ENCODE measurements at regions not wholly inside any gene's neighbourhood (a gene's known extent, or its start where the extent isn't known, plus 50 kb on each side); places are given as distances from the start of the nearest gene placed in this dataset.

- DNase-seq = no peak
Observed at GRCh38 chr3:159170436-159171003, 368.7 kb downstream of the MFSD1 start.

GRCh38 chr3:159171333-159171732 is 369.5 kb downstream of the MFSD1 start:
- no peak for DNase-seq

GRCh38 chr3:159172473-159172872 is 370.6 kb downstream of the MFSD1 start:
- no peak for DNase-seq

GRCh38 chr3:159174715-159175692 is 373.1 kb downstream of the MFSD1 start:
- DNase-seq = no peak

- DNase-seq = no peak
Observed at GRCh38 chr3:159178209-159178897, 376.5 kb downstream of the MFSD1 start.

GRCh38 chr3:159182961-159183360 is 381.1 kb downstream of the MFSD1 start:
- DNase-seq = no peak

- DNase-seq = no peak
Observed at GRCh38 chr3:159185443-159186050, 383.7 kb downstream of the MFSD1 start.

GRCh38 chr3:159186581-159186980 is 384.7 kb downstream of the MFSD1 start:
- no peak for DNase-seq

GRCh38 chr3:159187232-159187631 is 385.4 kb downstream of the MFSD1 start:
- DNase-seq = no peak

- no peak for DNase-seq
Observed at GRCh38 chr3:159187706-159188105, 385.9 kb downstream of the MFSD1 start.

GRCh38 chr3:159189994-159190669 is 388.3 kb downstream of the MFSD1 start:
- DNase-seq = no peak

- DNase-seq = no peak
Observed at GRCh38 chr3:159191447-159191846, 389.6 kb downstream of the MFSD1 start.

- DNase-seq = no peak
Observed at GRCh38 chr3:159196359-159196758, 394.5 kb downstream of the MFSD1 start.

- DNase-seq = no peak
Observed at GRCh38 chr3:159200176-159200575, 398.3 kb downstream of the MFSD1 start.

GRCh38 chr3:159208050-159208449 is 406.2 kb downstream of the MFSD1 start:
- no peak for DNase-seq

- DNase-seq = no peak
Observed at GRCh38 chr3:159209459-159209858, 407.6 kb downstream of the MFSD1 start.

- no peak for DNase-seq
Observed at GRCh38 chr3:159210336-159210735, 408.5 kb downstream of the MFSD1 start.

GRCh38 chr3:159216311-159216710 is 414.5 kb downstream of the MFSD1 start:
- DNase-seq = no peak

- no peak for DNase-seq
Observed at GRCh38 chr3:159219231-159219630, 417.4 kb downstream of the MFSD1 start.

GRCh38 chr3:159221335-159221734 is 419.5 kb downstream of the MFSD1 start:
- DNase-seq = no peak

- no peak for DNase-seq
Observed at GRCh38 chr3:159229116-159229680, 427.3 kb downstream of the MFSD1 start.

GRCh38 chr3:159232966-159233365 is 431.1 kb downstream of the MFSD1 start:
- DNase-seq = no peak
